Skeletal muscle satellite cell (primary cell): ENCODE measurements at regions not wholly inside any gene's neighbourhood (a gene's known extent, or its start where the extent isn't known, plus 50 kb on each side); places are given as distances from the start of the nearest gene placed in this dataset.

ENCODE experiments used
- H3K27me3 ChIP-seq: 2 replicates; pipeline ENCODE4 v1.7.0; 2013; ENCODE audit warnings: low read length; ENCODE audit not compliant: control insufficient read depth, insufficient read depth
- H3K36me3 ChIP-seq: 2 replicates; pipeline ENCODE4 v1.7.0; 2013; ENCODE audit warnings: mild to moderate bottlenecking, control low read depth, low read length; ENCODE audit not compliant: insufficient read depth
- H3K4me1 ChIP-seq: 2 replicates; pipeline ENCODE4 v1.7.0; 2013; ENCODE audit warnings: low read length; ENCODE audit not compliant: control insufficient read depth, insufficient read depth
- H3K4me2 ChIP-seq: 2 replicates; pipeline ENCODE4 v1.7.0; 2013; ENCODE audit warnings: mild to moderate bottlenecking, low read length
- H3K4me3 ChIP-seq: 2 replicates; pipeline ENCODE4 v1.7.0; 2013; ENCODE audit warnings: low read length
- H3K9ac ChIP-seq: 2 replicates; pipeline ENCODE4 v1.7.0; 2013; ENCODE audit warnings: mild to moderate bottlenecking, low read depth, low read length, moderate library complexity
- H3K9me3 ChIP-seq: replicated peaks from 2 replicates; pipeline ENCODE4 v1.7.0; 2013; ENCODE audit warnings: mild to moderate bottlenecking, control low read depth, low read length

GRCh38 chr10:93180482-93180931, 106.8 kb downstream of the CYP26A1 start:
- peaks cover 4% of the 10 kb centered on the region for H3K4me1 ChIP-seq
- no peak overlapping the region for H3K9ac ChIP-seq
- H3K4me2 ChIP-seq = no peak overlapping the region
- H3K36me3 ChIP-seq = no peaks in the 10 kb centered on the region
- no peaks in the 10 kb centered on the region for H3K9me3 ChIP-seq
- peaks cover 12% of the 10 kb centered on the region for H3K27me3 ChIP-seq
- H3K4me3 ChIP-seq = no peak overlapping the region

- H3K4me2 ChIP-seq = no peak overlapping the region
- H3K27me3 ChIP-seq = peaks cover 8% of the 10 kb centered on the region
- H3K4me1 ChIP-seq = peaks cover 4% of the 10 kb centered on the region
- no peaks in the 10 kb centered on the region for H3K36me3 ChIP-seq
- H3K9ac ChIP-seq = no peak overlapping the region
- no peaks in the 10 kb centered on the region for H3K9me3 ChIP-seq
- H3K4me3 ChIP-seq = no peak overlapping the region
These were observed 107.8 kb downstream of the CYP26A1 start for GRCh38 chr10:93181271-93182048.

- H3K36me3 ChIP-seq = no peaks in the 10 kb centered on the region
- H3K4me2 ChIP-seq = no peak overlapping the region
- H3K9ac ChIP-seq = no peak overlapping the region
- H3K4me1 ChIP-seq = peaks cover 4% of the 10 kb centered on the region
- H3K27me3 ChIP-seq = peaks cover 14% of the 10 kb centered on the region
- H3K4me3 ChIP-seq = no peak overlapping the region
- no peaks in the 10 kb centered on the region for H3K9me3 ChIP-seq
These were observed 108.3 kb downstream of the CYP26A1 start for GRCh38 chr10:93182049-93182327.

- H3K4me2 ChIP-seq = no peak overlapping the region
- no peak overlapping the region for H3K9ac ChIP-seq
- H3K36me3 ChIP-seq = no peaks in the 10 kb centered on the region
- H3K4me3 ChIP-seq = no peak overlapping the region
- H3K27me3 ChIP-seq = peaks cover 20% of the 10 kb centered on the region
- peaks cover 4% of the 10 kb centered on the region for H3K4me1 ChIP-seq
- no peaks in the 10 kb centered on the region for H3K9me3 ChIP-seq
These were observed 109.1 kb downstream of the CYP26A1 start for GRCh38 chr10:93182790-93183189.

- Histone ChIP-seq H3K27me3 (peaks cover 27% of the 10 kb centered on the region), H3K4me2 (no peak overlapping the region), H3K4me1 (no peaks in the 10 kb centered on the region)
These were observed 113.0 kb downstream of the CYP26A1 start for GRCh38 chr10:93186653-93187052.

GRCh38 chr10:93189944-93190343, 116.3 kb downstream of the CYP26A1 start:
- H3K4me3 ChIP-seq = no peak overlapping the region

More at GRCh38 chr10:93186653-93187052, 113.0 kb downstream of the CYP26A1 start:
- no peaks in the 10 kb centered on the region for H3K9me3 ChIP-seq
- no peak overlapping the region for H3K4me3 ChIP-seq
- H3K9ac ChIP-seq = no peak overlapping the region
- no peaks in the 10 kb centered on the region for H3K36me3 ChIP-seq

GRCh38 chr10:93190372-93190771, 116.7 kb downstream of the CYP26A1 start:
- Histone ChIP-seq H3K4me1 (no peaks in the 10 kb centered on the region), H3K4me3 (no peak overlapping the region), H3K27me3 (peaks cover 56% of the 10 kb centered on the region), H3K9me3 (no peaks in the 10 kb centered on the region), H3K9ac (no peak overlapping the region), H3K4me2 (no peak overlapping the region), H3K36me3 (no peaks in the 10 kb centered on the region)

More at GRCh38 chr10:93189944-93190343, 116.3 kb downstream of the CYP26A1 start:
- Histone ChIP-seq H3K27me3 (peaks cover 53% of the 10 kb centered on the region), H3K9me3 (no peaks in the 10 kb centered on the region), H3K36me3 (no peaks in the 10 kb centered on the region), H3K4me1 (no peaks in the 10 kb centered on the region), H3K4me2 (no peak overlapping the region), H3K9ac (no peak overlapping the region)

GRCh38 chr10:93193906-93194305, 120.2 kb downstream of the CYP26A1 start:
- Histone ChIP-seq H3K9me3 (no peaks in the 10 kb centered on the region), H3K27me3 (peaks cover 43% of the 10 kb centered on the region), H3K4me1 (peaks cover 3% of the 10 kb centered on the region), H3K9ac (no peak overlapping the region), H3K4me2 (no peak overlapping the region), H3K4me3 (no peak overlapping the region), H3K36me3 (no peaks in the 10 kb centered on the region)

- peak overlapping the region; percentile 61 for H3K4me3 ChIP-seq
- no peaks in the 10 kb centered on the region for H3K9me3 ChIP-seq
These were observed 124.9 kb downstream of the CYP26A1 start for GRCh38 chr10:93198401-93199131.

GRCh38 chr10:93199191-93199751, 125.6 kb downstream of the CYP26A1 start:
- H3K27me3 ChIP-seq = peaks cover 18% of the 10 kb centered on the region
- peak overlapping the region; percentile 29 for H3K9ac ChIP-seq
- H3K9me3 ChIP-seq = no peaks in the 10 kb centered on the region
- peaks cover 9% of the 10 kb centered on the region for H3K4me1 ChIP-seq
- peak overlapping the region; percentile 81 for H3K4me2 ChIP-seq
- H3K36me3 ChIP-seq = no peaks in the 10 kb centered on the region
- H3K4me3 ChIP-seq = peak overlapping the region; percentile 61

More at GRCh38 chr10:93198401-93199131, 124.9 kb downstream of the CYP26A1 start:
- Histone ChIP-seq H3K36me3 (no peaks in the 10 kb centered on the region), H3K9ac (peak overlapping the region; percentile 29), H3K4me1 (peaks cover 9% of the 10 kb centered on the region), H3K4me2 (peak overlapping the region; percentile 81), H3K27me3 (peaks cover 24% of the 10 kb centered on the region)

GRCh38 chr10:93204494-93205485, 131.1 kb downstream of the CYP26A1 start:
- Histone ChIP-seq H3K27me3 (peaks cover 8% of the 10 kb centered on the region), H3K9ac (no peak overlapping the region), H3K4me1 (no peaks in the 10 kb centered on the region), H3K36me3 (no peaks in the 10 kb centered on the region), H3K4me3 (no peak overlapping the region), H3K9me3 (no peaks in the 10 kb centered on the region), H3K4me2 (no peak overlapping the region)
